Breast epithelium (tissue), 3 donors: ENCODE measurements at regions not wholly inside any gene's neighbourhood (a gene's known extent, or its start where the extent isn't known, plus 50 kb on each side); places are given as distances from the start of the nearest gene placed in this dataset.

Experiments
- POLR2A ChIP-seq: fragments of 450-650 bp; IDR thresholded peaks from one replicate; pipeline ENCODE4 v1.6.1; 2016; ENCODE audit warnings: antibody characterized with exemption, mild to moderate bottlenecking, moderate library complexity
- POLR2AphosphoS5 ChIP-seq, 3 donors: sonication (generic); formaldehyde crosslinking; IDR thresholded peaks; one replicate each; pipeline ENCODE4 v1.6.1; 2017; ENCODE audit warnings: antibody characterized with exemption in 3 of 3
- TF ChIP-seq, protein P1 (sequence below), 3 donors: fragments of 450-650 bp; IDR thresholded peaks; one replicate each; pipeline ENCODE4 v1.5.1; 2016 to 2017; ENCODE audit warnings: antibody characterized with exemption in 3 of 3, mild to moderate bottlenecking in 3 of 3, moderate library complexity in 3 of 3

- TF ChIP-seq, protein P1, sequence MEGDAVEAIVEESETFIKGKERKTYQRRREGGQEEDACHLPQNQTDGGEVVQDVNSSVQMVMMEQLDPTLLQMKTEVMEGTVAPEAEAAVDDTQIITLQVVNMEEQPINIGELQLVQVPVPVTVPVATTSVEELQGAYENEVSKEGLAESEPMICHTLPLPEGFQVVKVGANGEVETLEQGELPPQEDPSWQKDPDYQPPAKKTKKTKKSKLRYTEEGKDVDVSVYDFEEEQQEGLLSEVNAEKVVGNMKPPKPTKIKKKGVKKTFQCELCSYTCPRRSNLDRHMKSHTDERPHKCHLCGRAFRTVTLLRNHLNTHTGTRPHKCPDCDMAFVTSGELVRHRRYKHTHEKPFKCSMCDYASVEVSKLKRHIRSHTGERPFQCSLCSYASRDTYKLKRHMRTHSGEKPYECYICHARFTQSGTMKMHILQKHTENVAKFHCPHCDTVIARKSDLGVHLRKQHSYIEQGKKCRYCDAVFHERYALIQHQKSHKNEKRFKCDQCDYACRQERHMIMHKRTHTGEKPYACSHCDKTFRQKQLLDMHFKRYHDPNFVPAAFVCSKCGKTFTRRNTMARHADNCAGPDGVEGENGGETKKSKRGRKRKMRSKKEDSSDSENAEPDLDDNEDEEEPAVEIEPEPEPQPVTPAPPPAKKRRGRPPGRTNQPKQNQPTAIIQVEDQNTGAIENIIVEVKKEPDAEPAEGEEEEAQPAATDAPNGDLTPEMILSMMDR (IDR thresholded peaks at IDR 0.05), result no peak
- TF ChIP-seq POLR2A (no peak), POLR2AphosphoS5 (IDR thresholded peaks at IDR 0.05) (no peak)
These were observed 324.4 kb downstream of the PRELID2 start for GRCh38 chr5:145510769-145511168.
